Motor neuron (in vitro differentiated cells): ENCODE measurements at regions not wholly inside any gene's neighbourhood (a gene's known extent, or its start where the extent isn't known, plus 50 kb on each side); places are given as distances from the start of the nearest gene placed in this dataset.

ENCODE experiments used
- ATAC-seq, 8 experiments: fragments of 200-7000 bp; cut with Tn5 transposase; replicated peaks in 6 of 8; 2 replicates each; pipeline ENCODE4 v1.8.0; 2021; ENCODE audit warnings: mild to moderate bottlenecking in 8 of 8, moderate library complexity in 8 of 8
- H3K27ac ChIP-seq, 2 donors: fragments of 250-450 bp; sonication (Bioruptor Pico); 2 replicates each; pipeline ENCODE4 v1.9.0; 2021; ENCODE audit warnings: antibody characterized with exemption in 2 of 2, mild to moderate bottlenecking in 2 of 2, moderate library complexity in 1 of 2
- H3K4me1 ChIP-seq, 2 donors: fragments of 250-450 bp; sonication (Bioruptor Pico); replicated peaks in 1 of 2; 2 replicates each; pipeline ENCODE4 v1.6.1; 2021; ENCODE audit warnings: antibody characterized with exemption in 2 of 2, mild to moderate bottlenecking in 2 of 2, moderate library complexity in 1 of 2
- H3K4me3 ChIP-seq, 5 donors: fragments of 250-450 bp; sonication (Bioruptor Pico); 2 replicates each; pipeline ENCODE4 v1.9.0; 2021; ENCODE audit warnings: antibody characterized with exemption in 5 of 5, mild to moderate bottlenecking in 5 of 5, moderate library complexity in 4 of 5
- WGBS, 10 experiments: fragments of 450-650 bp; shearing (Covaris generic); methylation state at CpG; one replicate each; pipeline ENCODE4 v1.0.0; 2022; 5-methylcytosine and 5-hydroxymethylcytosine counted together
- in situ Hi-C, 9 experiments: fragments of 400-800 bp; cut with MboI; loops; one replicate each; pipeline ENCODE4 v1.15.0; 2021; ENCODE audit warnings: low sequenced_read_pairs in 9 of 9, low pct_unique_long_range_greater_than_20kb in 2 of 9; ENCODE audit not compliant: unreplicated experiment in 9 of 9

- Histone ChIP-seq H3K27ac (no peak overlapping the region), H3K4me3 (no peak overlapping the region), H3K4me1 (no peaks in the 10 kb centered on the region)
- no peak for ATAC-seq
- in situ Hi-C loops = no loop called here
- WGBS, 10 experiments = 29 to 100% (median 100%) methylated on average over 1 of the region's 1 CpG; no CpG with 5 or more reads in 1 of the 10 experiments
These were observed 97.6 kb downstream of the TEX51 start for GRCh38 chr2:126996378-126996699.
